WERI-Rb-1 (cell line): ENCODE measurements at regions not wholly inside any gene's neighbourhood (a gene's known extent, or its start where the extent isn't known, plus 50 kb on each side); places are given as distances from the start of the nearest gene placed in this dataset.

Experiments
- DNase-seq: peaks from one replicate; pipeline ENCODE4 v3.0.0-alpha.2; 2020
- H3K27ac ChIP-seq: fragments of 250-450 bp; sonication (Bioruptor Pico); 2 replicates; pipeline ENCODE4 v1.5.1; 2020; ENCODE audit warnings: mild to moderate bottlenecking, moderate library complexity
- H3K27me3 ChIP-seq: fragments of 250-450 bp; sonication (Bioruptor Pico); 2 replicates; pipeline ENCODE4 v1.5.1; 2021; ENCODE audit warnings: mild to moderate bottlenecking, low read depth, moderate library complexity; ENCODE audit not compliant: insufficient read depth, severe bottlenecking
- H3K36me3 ChIP-seq: fragments of 250-450 bp; sonication (Bioruptor Pico); 2 replicates; pipeline ENCODE4 v1.5.1; 2020; ENCODE audit warnings: mild to moderate bottlenecking, moderate library complexity
- H3K4me3 ChIP-seq: 2 replicates; pipeline ENCODE4 v1.5.1; 2011; ENCODE audit warnings: low read depth, mild to moderate bottlenecking, control low read depth, low read length
- H3K9me3 ChIP-seq: fragments of 250-450 bp; sonication (Bioruptor Pico); 2 replicates; pipeline ENCODE4 v1.5.1; 2021; ENCODE audit warnings: mild to moderate bottlenecking, moderate library complexity; ENCODE audit not compliant: severe bottlenecking
- CTCF ChIP-seq: IDR thresholded peaks from 2 replicates; pipeline ENCODE4 v1.5.1; 2011; ENCODE audit warnings: low read depth, mild to moderate bottlenecking, control low read depth, inconsistent platforms, low read length

DNA sequence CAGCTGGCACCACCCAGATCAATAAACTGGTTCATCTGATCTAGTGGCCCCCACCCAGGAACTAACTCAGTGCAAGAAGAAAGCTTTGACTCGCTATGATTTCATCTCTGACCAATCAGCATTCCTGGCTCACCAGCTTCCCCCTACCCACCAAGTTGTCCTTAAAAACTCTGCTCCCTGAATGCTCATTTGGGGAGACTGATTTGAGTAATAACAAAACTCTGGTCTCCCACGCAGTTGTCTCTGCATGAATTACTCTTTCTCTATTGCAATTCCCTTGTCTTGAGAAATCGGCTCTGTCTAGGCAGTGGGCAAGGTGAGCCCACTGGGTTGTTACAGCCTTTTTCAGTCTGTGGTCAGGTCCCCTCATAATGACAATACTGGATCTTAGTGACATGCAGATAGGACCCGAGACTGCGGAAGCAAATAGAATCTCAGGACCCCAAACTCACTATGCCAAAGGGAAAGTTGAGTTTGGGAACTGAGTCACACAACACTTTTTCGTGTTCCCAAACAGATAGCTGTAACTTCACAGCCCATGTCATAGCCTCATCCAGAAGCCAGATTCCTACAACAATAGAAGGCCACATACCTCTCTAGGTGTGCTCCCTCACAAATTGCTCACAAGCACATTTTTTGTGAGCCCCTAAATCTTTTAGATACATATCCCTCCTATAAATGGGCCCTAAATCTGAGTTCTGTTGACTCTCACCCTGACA is 175.2 kb upstream of the RAI14 start:
- peaks cover 3% of the 10 kb centered on the region for H3K9me3 ChIP-seq
- peaks cover 3% of the 10 kb centered on the region for H3K27me3 ChIP-seq
- H3K36me3 ChIP-seq, result no peaks in the 10 kb centered on the region
- no peak for DNase-seq
- no peak for TF ChIP-seq CTCF
- H3K27ac ChIP-seq, result no peak overlapping the region
- H3K4me3 ChIP-seq, result no peak overlapping the region

DNA sequence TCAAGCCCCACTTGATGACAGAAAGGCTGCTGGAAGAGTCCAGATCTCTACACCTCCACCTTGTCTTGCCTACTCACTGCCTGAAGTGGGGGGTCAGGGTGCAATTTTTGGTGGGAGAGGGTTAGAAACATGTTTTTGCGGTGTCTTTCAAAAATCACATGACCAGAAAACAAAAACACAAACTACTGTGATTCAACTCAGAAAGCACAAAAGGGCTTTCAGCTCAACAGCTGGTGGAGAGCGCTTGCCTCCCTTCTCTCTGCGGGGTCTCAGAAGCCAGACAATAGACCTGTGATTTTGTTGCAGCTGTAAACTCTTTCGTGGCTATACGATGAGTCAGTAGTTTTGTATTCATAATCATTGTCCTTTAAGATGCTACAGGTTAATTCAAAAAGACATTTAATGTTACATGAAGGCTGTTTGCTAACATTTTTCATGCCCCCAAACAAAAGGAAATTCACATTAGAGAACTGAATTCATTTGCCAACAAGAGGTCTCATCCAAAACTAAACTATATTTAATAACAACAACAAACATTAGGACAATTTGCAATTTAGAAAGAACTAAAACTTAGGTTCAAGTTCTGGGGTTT is 172.6 kb upstream of the RAI14 start:
- no peak for TF ChIP-seq CTCF
- H3K9me3 ChIP-seq, result peaks cover 3% of the 10 kb centered on the region
- DNase-seq, result no peak
- H3K36me3 ChIP-seq, result no peaks in the 10 kb centered on the region
- H3K27ac ChIP-seq, result no peak overlapping the region
- no peaks in the 10 kb centered on the region for H3K27me3 ChIP-seq
- H3K4me3 ChIP-seq, result no peak overlapping the region

DNA sequence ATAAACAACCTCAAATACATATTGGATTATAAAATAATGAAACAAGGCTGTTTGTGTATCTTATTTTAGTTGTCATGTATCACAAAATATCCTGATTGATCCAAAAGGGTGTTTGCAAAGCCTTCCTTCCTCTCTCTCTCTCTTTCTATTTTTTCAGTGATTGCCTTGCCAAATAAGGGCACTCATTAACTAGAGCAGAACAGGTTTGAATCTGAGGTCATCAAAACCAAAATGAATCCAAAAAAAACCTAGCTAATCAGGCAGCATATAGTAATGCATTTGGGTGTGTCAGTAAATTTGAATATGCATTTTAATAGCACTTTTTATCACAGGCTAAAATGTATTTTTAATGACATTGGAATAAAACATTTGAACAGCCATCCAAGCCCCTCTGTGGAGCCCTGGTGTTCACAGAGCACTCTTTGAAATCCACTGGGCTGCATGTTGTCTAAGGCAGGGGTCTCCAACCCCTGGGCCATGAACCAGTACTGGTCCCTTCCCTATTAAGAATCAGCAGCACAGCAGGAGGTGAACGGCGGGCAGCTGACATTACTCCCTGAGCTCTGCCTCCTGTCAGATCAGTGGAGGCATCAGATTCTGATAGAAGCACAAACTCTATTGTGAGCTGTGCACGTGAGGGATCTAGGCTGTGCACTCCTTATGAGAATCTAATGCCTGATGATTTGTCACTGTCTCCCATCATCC is 171.8 kb upstream of the RAI14 start:
- H3K27me3 ChIP-seq, result no peaks in the 10 kb centered on the region
- TF ChIP-seq CTCF, result no peak
- no peaks in the 10 kb centered on the region for H3K36me3 ChIP-seq
- H3K4me3 ChIP-seq, result no peak overlapping the region
- no peak overlapping the region for H3K27ac ChIP-seq
- DNase-seq, result no peak
- peaks cover 3% of the 10 kb centered on the region for H3K9me3 ChIP-seq

- no peak for DNase-seq
- Histone ChIP-seq H3K27ac (no peak overlapping the region), H3K9me3 (peaks cover 3% of the 10 kb centered on the region), H3K27me3 (no peaks in the 10 kb centered on the region), H3K4me3 (no peak overlapping the region), H3K36me3 (no peaks in the 10 kb centered on the region)
- no peak for TF ChIP-seq CTCF
Observed at GRCh38 chr5:34485768-34486030, 170.4 kb upstream of the RAI14 start.

- TF ChIP-seq CTCF, result peak; percentile 77
- no peak overlapping the region for H3K4me3 ChIP-seq
- no peaks in the 10 kb centered on the region for H3K36me3 ChIP-seq
- H3K9me3 ChIP-seq, result peaks cover 3% of the 10 kb centered on the region
- H3K27me3 ChIP-seq, result no peaks in the 10 kb centered on the region
- peak; percentile 82 for DNase-seq
- H3K27ac ChIP-seq, result no peak overlapping the region
Observed at GRCh38 chr5:34486160-34486848, 169.8 kb upstream of the RAI14 start.
